Hematopoietic multipotent progenitor cell treated with erythropoietin and hydrocortisone succinate and interleukin-3 and kit ligand, for 17 days (in vitro differentiated cells): ENCODE measurements at regions not wholly inside any gene's neighbourhood (a gene's known extent, or its start where the extent isn't known, plus 50 kb on each side); places are given as distances from the start of the nearest gene placed in this dataset.

Experiments
- DNase-seq: peaks from one replicate; pipeline ENCODE4 v3.0.0-alpha.2; 2015; ENCODE audit warnings: low spot score

GRCh38 chr22:27350306-27350705 is 451.2 kb downstream of the MN1 start:
- no peak for DNase-seq

- no peak for DNase-seq
Observed at GRCh38 chr22:27352426-27352825, 449.1 kb downstream of the MN1 start.

GRCh38 chr22:27358096-27358870 is 443.3 kb downstream of the MN1 start:
- no peak for DNase-seq

GRCh38 chr22:27370269-27370668 is 431.3 kb downstream of the MN1 start:
- DNase-seq = no peak

- DNase-seq = no peak
Observed at GRCh38 chr22:27370987-27371386, 430.6 kb downstream of the MN1 start.

- no peak for DNase-seq
Observed at GRCh38 chr22:27372364-27372763, 429.2 kb downstream of the MN1 start.

- DNase-seq = no peak
Observed at GRCh38 chr22:27372969-27373670, 428.4 kb downstream of the MN1 start.

- no peak for DNase-seq
Observed at GRCh38 chr22:27377501-27378295, 423.9 kb downstream of the MN1 start.

- DNase-seq = no peak
Observed at GRCh38 chr22:27378311-27378800, 423.2 kb downstream of the MN1 start.

GRCh38 chr22:27378995-27379394 is 422.6 kb downstream of the MN1 start:
- DNase-seq = no peak

GRCh38 chr22:27380855-27381254 is 420.7 kb downstream of the MN1 start:
- no peak for DNase-seq

GRCh38 chr22:27381552-27381951 is 420.0 kb downstream of the MN1 start:
- DNase-seq = no peak

GRCh38 chr22:27381960-27382742 is 419.4 kb downstream of the MN1 start:
- no peak for DNase-seq

- DNase-seq = no peak
Observed at GRCh38 chr22:27382947-27383346, 418.6 kb downstream of the MN1 start.

- DNase-seq = no peak
Observed at GRCh38 chr22:27383896-27384295, 417.7 kb downstream of the MN1 start.

GRCh38 chr22:27385261-27385998 is 416.1 kb downstream of the MN1 start:
- no peak for DNase-seq

GRCh38 chr22:27386186-27386585 is 415.4 kb downstream of the MN1 start:
- DNase-seq = no peak

GRCh38 chr22:27387561-27387960 is 414.0 kb downstream of the MN1 start:
- DNase-seq = no peak

- DNase-seq = no peak
Observed at GRCh38 chr22:27388090-27388600, 413.4 kb downstream of the MN1 start.

- DNase-seq = no peak
Observed at GRCh38 chr22:27389727-27390075, 411.9 kb downstream of the MN1 start.
